ENCODE measurements at regions not wholly inside any gene's neighbourhood (a gene's known extent, or its start where the extent isn't known, plus 50 kb on each side); places are given as distances from the start of the nearest gene placed in this dataset.
"Not testable (repeated sequence)": the region's sequence is repeated elsewhere in the genome, so short reads cannot be mapped to it uniquely, and the experiment has no call there.

DNA sequence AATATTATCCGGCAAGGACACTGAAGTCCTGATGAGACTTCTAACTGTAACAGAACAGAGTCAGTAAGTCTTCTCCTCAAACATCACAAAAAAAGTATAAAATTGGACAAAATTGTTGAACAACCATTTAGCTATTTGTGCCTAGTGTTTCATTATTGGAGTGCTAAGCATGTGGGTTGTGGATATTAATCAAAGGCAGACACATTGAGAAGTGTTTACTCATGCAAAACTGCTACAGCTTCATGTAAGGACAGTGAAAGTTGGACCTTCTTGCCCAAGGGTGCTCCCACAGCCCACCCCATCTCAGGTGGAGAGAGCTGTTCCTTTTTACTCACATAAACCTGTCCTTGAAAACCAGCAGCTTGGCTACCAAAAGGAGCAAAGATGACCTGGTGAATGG, 355.1 kb upstream of the DAB2 start:
- DNase-seq = no peak

- no peak for DNase-seq
Observed at GRCh38 chr5:39775797-39776365, 351.1 kb upstream of the DAB2 start.

DNA sequence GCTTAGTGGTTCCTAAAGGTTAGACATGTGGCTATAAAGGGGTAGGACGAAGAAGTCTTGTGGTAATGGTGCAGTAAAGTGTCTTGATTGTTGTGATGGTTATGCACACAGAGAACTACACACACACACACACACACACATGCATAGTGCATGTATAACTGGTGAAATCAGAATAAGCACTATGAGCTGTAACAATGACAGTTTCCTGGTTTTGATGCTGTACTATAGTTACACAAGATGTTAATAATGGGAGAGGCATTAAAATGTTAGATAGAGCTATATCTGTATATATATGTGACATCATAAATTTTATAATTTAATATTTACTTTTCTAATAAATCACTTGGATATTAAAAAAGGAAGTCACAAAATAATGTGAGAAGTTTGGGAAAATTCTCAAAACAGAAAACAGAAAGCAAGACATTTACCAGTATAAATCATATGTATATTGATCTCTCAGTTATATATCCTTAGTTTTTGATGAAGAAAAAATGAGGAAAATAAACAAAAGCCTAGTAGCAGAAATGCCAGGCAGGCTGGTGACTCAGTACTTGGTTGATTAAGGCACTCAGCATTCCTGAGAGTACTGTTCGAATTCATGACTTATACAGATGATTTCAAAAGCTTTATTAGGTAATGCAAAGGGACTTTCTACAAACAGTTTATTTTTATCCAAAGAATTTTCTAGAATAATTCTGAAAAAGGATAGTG, 350.5 kb upstream of the DAB2 start:
- no peak for DNase-seq

- no peak for DNase-seq
Observed at GRCh38 chr5:39774605-39775004, 349.8 kb upstream of the DAB2 start.

DNA sequence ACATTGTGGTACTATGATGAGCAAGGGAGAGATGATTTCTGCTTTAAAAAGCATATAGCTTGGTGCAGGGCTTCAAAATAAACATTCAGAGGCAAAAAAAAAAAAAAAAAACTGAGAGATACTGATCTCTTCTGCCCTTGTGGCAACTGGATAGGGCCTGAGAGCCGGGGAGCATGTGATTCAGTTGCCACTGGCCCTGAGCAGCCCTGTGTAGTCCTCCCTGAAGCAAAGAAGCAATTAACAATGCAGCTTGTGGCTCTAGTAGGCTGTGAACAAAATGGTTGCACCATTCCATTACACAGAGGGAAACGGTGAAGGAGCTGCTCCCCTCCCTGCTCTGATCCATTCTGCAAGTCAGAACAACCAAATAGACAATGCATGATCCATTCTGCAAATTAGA, 347.5 kb upstream of the DAB2 start:
- no peak for DNase-seq

DNA sequence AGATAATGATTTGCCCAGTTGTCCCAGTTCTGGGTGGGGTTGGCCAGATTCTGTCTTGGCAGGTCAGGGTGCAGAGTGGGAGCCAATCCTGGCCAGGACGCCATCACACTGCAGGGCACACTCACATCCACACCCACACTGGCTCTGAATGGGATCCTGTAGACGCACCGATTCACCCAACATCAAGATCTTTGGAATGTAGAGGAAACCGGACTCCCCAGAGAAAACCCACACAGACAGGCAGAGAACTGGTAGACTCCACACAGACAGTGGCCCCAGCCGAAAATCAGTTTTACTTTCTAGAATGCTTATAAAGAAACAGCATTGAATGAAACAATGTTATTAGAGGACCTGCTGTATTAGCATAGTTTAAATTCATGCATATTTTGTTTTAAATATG, 343.1 kb upstream of the DAB2 start:
- no peak for DNase-seq

- no peak for DNase-seq
Observed at GRCh38 chr5:39765366-39765765, 340.6 kb upstream of the DAB2 start.

DNA sequence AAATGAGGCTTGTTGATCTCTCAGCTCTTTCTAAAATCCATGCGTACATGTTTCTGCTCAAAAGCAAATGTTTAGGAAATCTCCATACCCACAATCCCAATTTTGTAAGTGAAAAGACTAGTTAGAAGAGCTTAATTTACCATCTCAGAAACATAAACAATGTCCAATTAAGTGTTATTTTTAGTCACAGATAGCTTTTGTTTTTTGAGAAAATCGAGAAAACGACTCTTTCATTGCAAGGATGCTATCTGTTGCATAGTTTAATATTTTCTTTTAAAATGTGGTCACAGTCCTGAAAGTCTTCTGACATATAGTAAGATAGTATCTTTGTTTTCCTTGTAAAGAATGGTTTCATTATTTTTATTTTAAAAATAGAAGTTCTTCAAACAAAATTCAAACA, 338.0 kb upstream of the DAB2 start:
- no peak for DNase-seq

- DNase-seq = no peak
Observed at GRCh38 chr5:39761199-39761950, 336.6 kb upstream of the DAB2 start.

DNA sequence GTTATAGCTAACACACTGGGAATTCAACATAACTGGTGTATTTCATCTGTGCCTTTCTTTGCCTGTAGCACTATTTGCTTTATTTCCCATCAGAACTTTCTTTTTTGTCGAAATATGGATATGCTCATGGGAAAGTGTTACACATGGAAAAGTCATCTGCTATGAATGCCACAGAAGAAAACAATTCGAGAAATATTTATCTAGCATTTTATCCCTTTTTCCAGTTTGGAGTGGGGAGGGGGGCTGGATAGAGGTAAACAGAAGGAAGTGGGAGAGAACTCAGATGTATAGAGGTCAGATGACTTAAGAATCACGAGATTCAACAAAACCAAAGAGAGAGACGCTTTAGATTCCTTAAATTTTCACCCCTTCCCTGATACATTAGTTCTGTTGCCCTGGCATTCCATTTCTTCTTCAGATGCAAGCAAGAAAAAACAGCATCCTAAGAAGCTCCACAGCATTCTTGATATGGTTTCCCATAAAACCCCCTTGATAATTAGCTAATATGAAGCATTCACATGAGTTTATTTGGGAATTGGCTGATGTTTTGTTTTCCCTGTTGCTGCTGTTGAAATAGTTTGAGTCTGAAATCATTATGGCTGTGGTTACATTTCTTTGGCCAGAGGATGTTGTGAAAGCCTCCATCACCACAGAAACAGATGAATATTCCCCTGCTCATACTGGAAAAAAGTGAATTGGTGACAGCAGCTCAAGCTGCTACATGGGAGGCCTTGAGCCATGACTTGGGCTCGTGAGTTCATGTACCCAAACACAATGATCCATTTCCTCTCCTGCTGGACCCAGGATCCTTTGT, 335.8 kb upstream of the DAB2 start:
- DNase-seq = no peak

DNA sequence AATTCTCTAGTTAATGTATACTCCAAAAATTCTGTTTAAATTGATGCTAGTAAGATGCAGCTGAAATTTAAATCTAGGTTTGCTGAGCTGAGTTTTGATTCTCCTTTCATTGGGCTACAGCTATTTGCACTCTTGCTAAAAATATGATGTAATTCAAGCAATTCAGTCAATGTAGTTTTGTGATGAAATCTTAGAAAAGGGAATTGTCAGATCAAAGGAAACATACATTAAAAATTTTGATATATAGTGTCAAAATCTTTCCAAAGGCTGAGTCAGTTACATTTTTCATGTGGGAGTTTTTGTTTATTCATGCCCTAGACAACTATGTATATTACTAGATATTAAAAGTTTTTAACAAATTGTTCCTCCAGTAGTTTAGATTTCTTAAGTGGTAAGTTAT, 334.9 kb upstream of the DAB2 start:
- DNase-seq = no peak

GRCh38 chr5:39758426-39758825, 333.6 kb upstream of the DAB2 start:
- DNase-seq = no peak

DNA sequence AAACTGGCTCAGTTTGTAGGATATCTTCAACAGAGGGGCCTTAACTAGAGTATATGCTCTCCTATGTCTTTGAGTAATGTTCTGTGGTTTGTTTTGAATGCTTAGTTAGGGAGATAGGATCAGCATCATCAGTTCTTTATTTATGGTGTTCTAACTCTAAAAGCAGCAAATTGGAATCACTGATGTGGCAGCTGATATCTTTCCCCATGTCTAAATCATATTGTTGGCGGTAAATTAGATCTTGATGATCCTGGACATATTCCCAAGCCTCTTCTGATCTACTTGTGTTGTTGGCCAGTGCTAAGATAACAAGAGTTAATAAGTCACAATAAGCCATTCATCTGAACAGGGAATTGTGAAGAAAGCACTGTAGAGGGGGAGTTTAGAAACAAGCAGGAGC, 332.4 kb upstream of the DAB2 start:
- DNase-seq = no peak

GRCh38 chr5:39755986-39756385, 331.2 kb upstream of the DAB2 start:
- DNase-seq = no peak

- no peak for DNase-seq
Observed at GRCh38 chr5:39755452-39755851, 330.7 kb upstream of the DAB2 start.

- DNase-seq = not testable (repeated sequence)
Observed at GRCh38 chr5:39753747-39754146, 329.0 kb upstream of the DAB2 start.

DNA sequence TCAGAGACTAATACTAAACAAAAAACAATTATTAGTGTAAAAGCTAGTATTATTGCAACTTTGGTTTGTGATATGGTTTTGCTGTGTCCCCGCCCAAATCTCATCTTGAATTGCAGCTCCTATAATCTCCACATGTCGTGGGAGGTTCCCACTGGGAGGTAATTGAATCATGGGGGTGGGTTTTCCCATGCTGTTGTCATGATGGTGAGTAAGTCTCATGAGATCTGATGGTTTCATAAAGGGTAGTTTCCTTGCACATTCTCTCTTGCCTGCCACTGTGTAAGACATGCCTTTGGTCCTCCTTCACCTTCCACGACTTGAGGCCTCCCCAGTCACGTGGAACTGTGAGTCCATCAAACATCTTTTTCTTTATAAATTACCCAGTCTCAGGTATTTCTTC, 325.9 kb upstream of the DAB2 start:
- no peak for DNase-seq

DNA sequence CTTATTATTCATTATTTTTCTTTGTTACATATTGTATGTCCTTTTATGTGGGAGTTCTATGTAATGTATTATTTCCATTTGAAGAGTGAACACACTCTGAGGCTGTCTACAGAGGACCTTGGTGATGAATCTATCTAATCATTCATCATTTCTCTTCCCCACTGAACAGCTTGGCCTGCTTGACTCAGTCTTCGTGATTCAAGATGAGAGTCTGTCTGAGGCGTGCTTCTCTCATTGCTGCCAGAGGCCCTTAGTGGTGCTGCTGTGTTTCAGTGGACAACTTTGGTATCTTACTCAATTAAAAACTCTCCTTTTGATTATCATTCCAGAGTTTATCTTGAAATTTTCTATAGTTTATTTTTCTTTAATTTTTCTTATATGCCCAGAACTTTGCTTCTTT, 318.1 kb upstream of the DAB2 start:
- DNase-seq = no peak

DNA sequence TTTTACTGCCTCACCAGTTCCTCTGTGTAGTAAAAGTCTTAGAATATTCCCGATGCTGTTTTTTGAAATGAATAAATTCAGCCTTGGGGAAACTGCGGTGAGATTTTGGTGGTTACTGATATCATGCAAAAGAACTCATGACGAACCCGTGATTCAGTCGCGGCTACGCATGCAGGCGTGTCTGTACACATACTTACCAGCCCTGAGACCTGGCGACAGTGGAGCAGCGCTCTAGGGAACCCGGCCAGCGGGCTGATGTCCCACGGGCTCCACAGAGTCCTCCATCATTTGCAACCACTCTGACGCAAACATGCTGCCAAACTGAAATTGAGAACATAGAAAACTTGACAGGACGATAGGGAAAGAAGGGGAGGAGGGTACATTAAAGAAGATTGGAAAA, 315.6 kb upstream of the DAB2 start:
- no peak for DNase-seq

GRCh38 chr5:39732166-39732565, 307.4 kb upstream of the DAB2 start:
- no peak for DNase-seq

- no peak for DNase-seq
Observed at GRCh38 chr5:39730699-39731098, 305.9 kb upstream of the DAB2 start.

- no peak for DNase-seq
Observed at GRCh38 chr5:39730006-39730405, 305.2 kb upstream of the DAB2 start.

DNA sequence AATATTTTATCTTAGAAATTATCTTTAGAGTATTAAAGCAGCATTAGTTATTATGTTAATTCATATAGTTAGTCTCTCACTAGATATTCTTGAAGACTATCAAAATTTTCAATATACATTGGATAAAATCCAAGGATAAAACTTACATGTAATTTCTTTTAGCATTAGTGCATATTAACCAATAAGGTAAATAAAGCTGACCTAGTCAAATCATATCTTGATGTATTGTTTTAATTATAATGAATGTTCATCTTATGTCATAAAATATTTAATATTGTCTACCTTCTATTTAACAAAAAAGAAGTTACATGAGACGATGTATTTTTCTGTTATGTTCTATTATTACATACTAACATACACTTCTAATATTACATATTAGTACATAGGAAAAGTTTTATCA, 301.7 kb upstream of the DAB2 start:
- DNase-seq = no peak

- DNase-seq = no peak
Observed at GRCh38 chr5:39721394-39721793, 296.6 kb upstream of the DAB2 start.

All from CD4-positive, alpha-beta T cell treated with Interleukin-1 beta for 1 hour (primary cell).